Left lobe of liver (tissue), 2 donors: ENCODE measurements at regions not wholly inside any gene's neighbourhood (a gene's known extent, or its start where the extent isn't known, plus 50 kb on each side); places are given as distances from the start of the nearest gene placed in this dataset.
"Not testable (repeated sequence)": the region's sequence is repeated elsewhere in the genome, so short reads cannot be mapped to it uniquely, and the experiment has no call there.

ENCODE experiments used
- ATAC-seq: fragments of 200-7000 bp; cut with Tn5 transposase; one replicate; pipeline ENCODE4 v1.9.1; 2020; ENCODE audit warnings: mild to moderate bottlenecking, moderate library complexity
- DNase-seq: peaks from one replicate; pipeline ENCODE4 v3.0.0-alpha.2; 2020; ENCODE audit warnings: low spot score
- donor health status: DM: no; HTN: no; CAD: no; lungs with moderate emphysema.
- donor health status: DM: no; HTN: yes; CAD: no.

DNA sequence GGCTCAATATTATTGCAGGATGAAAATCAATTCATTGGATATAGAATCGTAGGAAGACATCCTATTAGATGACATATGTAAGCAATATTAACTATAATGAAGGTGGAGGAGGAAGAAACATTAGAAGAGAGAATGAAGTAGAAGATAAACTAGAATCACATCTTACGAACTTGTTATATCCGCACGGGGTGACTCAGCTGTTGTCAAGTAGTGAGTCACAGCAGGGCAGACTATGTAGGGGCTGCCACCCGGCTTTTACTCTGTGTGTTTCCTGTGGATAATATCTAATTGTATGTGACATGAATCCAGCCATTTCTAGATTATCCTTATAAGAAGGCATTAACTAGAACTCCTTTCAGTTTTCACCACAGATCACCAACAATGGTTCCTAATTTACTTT lies 520.2 kb downstream of the DOK5 start:
- ATAC-seq (no peak), DNase-seq (no peak)

DNA sequence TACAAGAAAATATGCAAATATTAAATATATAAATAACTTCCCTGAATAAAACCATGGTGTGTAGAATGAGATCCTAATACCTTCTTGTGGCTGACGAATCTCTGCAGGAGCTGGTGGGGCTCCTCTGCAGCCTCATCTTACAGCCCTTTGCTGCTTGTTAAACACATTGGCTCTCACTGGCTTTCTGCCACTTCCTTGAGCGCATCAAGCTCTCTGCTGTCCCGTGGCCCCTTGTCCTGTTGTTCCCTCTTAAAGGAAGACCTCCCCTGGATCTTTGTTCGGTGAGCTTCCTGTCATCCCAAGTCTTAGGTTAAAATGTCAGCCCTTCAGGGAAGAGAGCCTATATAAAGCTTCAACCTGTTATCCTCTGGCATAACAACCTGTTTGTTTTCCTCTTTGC lies 519.6 kb downstream of the DOK5 start:
- DNase-seq = no peak
- no peak for ATAC-seq

DNA sequence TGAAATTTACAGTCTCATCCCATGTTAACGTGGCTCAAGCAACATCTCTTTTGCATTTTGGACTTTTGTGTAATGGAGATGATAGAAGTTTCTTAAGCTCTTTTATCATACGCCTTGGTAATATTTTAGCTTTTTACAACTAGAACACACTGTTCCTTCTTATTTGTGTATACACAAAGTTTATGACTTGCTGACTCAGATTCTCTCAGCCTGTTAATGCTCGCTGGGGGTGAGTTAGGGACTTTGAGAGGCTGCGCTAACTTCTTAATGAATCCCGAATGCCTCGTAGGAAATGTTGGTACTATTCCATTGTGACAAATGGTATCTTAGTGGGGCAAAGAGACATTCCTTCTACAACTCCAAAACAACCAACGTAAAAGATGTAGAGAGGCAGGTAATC lies 509.7 kb downstream of the DOK5 start:
- ATAC-seq (no peak), DNase-seq (no peak)

DNA sequence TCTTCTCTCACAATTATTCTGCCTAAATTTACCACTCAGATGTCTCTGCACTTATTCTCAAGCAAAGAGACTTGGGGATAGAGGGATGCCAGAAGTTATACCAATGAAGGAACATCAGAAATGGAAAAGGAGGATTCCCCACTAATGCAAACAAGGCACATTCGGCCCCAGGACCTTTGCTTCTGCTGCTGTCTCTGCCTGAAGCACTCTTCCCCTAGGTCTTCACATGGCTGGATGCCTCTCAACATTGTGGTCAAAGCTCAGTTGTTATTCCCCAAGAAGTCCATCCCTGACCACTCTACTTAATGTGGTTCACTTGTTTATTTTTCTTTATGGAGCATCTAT lies 508.7 kb downstream of the DOK5 start:
- no peak for ATAC-seq
- DNase-seq = no peak

DNA sequence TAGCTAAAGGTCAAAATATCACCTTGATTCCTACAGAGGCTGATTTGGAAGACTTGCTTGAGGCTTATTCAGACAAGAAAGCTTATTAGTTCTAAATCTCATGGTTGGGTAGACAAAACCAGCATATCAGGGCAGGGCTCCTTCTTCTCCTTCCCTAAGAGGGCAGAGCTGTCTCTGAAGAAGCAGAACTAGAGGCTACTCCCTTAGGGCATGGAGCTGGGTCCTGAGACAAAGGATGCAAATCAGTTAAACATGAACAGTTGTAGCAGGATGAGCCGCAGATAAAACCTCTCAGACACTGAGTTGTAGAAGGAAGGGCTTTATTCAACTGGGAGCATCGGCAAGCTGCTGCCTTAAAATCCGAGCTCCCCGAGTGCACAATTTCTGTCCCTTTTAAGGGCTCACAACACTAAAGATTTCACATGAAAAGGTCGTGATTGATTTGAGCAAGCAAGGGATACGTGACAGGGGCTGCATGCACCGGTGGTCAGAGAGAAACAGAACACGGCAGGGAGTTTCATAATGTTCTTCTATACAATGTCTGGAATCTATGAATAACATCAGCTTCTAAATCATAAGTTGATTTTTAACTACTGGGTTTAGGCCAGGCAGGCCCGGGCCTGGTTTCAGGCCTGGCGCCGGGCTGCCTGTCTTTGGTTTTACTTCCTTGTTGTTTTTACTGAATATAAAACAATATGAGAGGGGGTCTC lies 508.2 kb downstream of the DOK5 start:
- not testable (repeated sequence) for DNase-seq, ATAC-seq

DNA sequence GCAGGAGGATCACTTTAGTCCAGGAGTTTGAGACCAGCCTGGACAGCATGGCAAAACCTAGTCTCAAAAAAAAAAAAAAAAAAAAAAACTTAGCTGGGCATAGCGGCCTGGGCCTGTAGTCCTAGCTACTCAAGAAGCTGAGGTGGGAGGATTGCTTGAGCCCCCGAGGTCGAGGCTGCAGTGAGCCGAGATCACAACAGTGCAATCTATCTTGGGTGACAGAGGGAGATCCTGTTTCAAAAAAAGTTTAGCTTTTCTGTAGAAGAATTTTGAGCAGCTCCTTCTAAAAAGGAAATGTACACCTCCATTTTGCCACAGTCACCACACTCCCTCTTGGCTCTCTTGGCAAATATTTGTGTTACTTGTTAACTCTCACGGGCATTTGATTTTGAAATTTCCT lies 505.8 kb downstream of the DOK5 start:
- ATAC-seq (no peak), DNase-seq (no peak)

DNA sequence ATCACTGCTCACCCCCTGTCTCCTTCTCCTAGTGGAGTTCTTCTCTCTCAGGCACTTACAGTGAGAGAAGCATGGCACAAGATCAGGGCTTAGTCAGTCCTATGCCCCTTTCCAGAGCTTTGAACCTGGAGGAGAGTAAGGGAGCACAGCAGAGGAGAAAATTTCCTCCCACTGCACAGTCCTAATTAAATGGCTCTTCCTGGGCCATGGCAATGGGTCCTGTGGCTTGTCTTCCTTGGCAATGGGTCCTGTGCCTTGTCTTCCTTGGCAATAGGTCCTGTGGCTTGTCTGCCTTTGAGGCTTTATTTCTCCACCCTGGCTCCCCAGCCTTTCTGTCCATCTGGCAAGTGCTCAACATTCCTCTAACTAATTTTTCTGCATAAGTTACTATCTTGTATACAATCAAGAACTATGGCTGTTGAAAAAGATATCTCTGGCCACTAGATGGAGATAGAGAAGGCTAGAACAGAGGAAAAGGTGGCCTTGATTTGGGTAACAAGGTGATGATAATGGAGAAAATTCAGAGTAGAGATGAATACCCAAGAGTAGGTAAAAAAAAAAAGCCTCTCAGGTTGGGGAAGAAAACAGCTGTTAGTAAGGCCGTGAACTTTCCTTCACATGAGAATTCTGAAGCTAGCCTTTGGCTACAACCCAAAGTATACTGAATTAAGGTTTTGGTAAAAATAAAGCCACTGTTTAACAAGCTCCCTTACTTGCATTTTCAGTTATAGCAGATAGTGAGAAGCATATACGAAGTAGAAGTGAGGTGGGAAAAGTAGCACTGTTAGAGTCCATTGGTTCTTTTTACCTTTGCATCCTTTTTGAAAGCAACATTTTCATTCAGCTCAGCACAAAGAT lies 504.9 kb downstream of the DOK5 start:
- DNase-seq (no peak), ATAC-seq (peak; percentile 77)

DNA sequence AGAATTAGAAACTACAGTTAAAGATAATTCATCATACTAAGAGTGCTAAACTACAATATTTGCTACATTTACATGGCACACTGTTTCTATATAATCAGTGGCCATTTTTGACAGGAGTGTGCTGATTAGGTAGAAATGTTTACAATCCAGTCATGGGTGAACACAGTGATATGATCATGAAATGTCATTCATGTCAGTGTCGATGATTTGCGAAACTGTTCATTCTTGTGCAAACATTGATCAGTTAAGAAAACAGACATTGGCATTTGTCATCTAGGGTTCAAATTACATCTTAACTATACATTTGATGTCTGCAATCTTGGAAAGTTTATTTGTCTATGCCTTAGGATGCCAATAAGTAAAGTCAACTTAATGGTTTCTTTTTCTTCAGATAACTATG lies 474.9 kb downstream of the DOK5 start:
- no peak for DNase-seq
- no peak for ATAC-seq

DNA sequence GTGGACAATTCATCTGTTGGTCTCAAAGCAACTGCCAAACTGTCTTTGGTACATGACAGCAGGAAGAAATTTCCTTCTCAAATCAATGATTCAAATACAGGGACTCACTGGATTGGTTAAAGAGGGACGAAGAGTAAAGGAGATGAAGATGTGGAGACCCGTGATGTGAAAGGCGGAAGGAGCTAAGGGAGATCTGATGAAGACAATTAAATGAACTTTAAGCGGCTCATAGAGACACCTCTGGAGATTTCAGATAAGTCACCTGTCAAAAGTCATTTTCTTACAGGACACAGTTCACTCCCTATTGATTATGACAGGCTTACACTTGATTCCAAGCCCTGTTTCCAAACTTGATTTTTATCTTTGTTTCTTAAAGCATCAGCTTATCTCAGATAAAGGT lies 466.3 kb downstream of the DOK5 start:
- DNase-seq (no peak), ATAC-seq (no peak)

DNA sequence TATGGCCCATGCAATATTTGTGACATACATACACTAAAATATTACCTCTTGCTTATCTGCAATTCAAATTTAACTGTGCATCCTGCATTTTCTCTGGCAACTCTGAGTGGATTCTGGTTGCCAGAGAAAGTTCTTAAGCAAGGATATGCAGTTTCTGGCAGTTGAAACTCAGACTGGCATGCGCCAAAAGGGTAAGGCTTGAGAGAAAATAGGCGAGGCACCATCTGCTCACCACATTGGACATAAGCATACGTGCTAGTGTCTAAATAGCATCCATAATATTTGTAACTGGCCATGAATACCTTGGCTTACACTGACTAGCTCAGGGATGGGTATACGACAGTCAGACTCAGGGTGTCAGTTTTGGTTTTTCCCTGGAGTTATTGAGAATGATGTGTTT lies 465.1 kb downstream of the DOK5 start:
- DNase-seq (no peak), ATAC-seq (no peak)

DNA sequence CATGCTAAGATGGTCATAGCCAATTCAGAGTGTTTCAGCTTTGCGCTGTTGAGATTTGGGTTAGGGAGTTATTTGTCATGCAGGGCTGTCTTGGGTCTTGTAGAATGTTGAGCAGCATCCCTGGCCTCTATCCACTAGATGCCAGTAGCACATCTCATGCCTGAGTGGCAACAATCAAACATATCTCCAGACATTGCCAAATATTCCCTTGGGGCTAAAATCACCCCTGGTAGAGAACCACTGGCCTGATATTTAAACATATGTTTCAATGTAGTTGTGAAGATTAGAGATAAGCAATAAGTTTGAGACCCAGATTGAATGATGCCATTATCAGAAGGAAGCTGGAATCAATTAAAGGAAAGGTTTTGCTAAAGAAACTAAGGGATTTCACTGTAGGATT lies 463.3 kb downstream of the DOK5 start:
- no peak for ATAC-seq

DNA sequence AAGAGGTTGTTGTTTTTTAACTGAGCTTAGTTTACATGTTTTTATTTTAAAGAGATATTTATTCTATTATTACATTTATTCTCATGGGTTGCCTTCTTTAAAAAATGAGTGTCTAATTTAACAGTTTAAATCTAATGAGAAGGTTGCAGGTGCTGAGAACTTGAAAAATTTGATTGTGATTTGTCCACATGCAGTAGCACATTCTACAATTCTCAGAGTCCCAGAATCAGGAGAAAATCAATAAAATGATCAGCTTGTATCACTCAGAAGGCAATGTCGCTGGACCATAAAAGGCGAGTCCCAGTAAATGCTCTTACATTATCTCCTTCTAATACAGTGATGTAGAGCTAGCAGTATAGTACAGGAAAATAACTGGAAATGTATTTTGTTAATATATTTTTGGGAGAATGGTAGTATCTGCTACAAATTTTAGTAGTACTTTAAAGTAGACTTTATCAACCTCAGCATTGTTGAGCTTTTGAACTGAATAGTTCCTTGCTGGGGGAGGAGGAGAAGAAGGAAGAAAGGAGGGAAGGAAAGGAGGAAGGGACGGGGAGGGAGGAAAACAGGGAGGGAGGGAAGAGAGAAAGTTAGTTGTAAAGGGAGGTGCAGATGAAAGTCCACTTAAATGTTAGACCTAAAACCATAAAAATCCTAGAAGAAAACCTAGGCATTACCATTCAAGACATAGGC lies 458.0 kb downstream of the DOK5 start:
- no peak for ATAC-seq
- no peak for DNase-seq

More for the DNA sequence above, 463.3 kb downstream of the DOK5 start:
- DNase-seq = no peak

DNA sequence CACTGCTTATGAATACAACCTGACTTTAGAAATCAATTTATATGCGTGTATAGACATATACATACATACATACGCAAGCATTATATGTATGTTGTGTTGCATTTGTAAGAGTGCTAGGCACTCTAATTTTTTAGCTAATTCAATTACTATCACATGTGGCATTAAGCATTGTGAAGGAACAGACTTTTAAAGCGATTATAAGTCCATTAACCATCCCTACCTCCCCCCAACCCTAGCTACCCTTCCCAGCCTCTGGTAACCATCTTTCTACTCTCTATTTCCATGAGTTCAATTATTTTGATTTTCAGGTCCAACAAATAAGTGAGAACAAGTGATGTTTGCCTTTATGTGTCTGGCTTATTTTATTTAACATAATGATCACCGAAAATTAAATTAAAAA lies 453.8 kb downstream of the DOK5 start:
- no peak for DNase-seq
- ATAC-seq = no peak

DNA sequence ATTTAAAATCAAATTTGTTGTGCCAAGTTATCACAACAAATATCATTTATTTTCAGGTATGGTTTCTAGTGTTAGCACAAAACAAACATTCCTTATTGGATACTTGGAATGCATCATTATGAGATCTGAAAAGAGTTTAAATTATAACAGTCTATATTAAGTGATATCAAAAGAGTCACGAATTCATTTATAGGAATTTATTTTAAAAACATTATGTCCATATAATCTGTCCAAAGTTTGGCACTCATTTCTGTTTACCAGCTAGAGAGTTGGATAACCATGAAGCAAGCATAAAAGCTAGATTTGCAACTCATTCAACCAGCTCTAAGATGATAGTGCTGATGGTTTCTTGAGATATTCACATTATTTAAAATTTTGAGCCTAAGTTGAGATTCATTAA lies 453.2 kb downstream of the DOK5 start:
- ATAC-seq (no peak), DNase-seq (no peak)

DNA sequence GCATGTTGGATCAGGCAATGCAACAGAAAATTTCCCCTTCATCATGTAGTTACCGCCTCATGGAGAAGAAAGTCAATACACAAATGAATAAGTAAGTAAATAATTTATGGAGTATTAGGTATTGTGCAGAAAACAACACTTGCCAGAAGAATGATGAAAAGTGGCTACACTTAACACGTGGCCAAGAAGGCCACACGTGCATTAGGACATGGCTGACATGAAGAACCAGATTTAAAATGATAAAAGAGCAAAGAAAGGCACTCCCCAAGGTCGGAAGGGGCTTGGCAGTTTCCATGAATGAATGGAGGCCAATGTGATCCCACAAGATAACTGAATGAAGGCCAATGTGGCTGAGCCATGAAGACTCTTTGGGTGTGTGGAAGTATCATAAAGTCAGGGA lies 447.2 kb downstream of the DOK5 start:
- no peak for DNase-seq
- no peak for ATAC-seq

DNA sequence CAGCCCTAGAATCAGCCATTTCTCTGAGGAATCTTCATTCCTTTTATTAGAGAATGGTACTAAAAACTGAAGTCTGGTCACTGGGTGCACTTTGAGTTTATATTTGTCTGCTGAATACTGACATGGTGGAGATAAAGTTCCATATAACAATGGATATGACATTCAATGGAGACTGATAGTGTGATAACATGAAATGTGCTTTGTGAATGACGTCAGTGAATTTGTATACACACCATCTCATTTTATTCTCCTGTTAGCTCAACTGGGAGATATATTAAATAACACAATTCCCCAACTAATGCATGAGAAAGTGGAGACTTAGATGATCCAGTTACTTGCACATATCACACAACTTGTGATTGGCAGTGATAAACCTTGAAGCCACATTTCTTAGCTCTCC lies 446.7 kb downstream of the DOK5 start:
- ATAC-seq (no peak), DNase-seq (no peak)

DNA sequence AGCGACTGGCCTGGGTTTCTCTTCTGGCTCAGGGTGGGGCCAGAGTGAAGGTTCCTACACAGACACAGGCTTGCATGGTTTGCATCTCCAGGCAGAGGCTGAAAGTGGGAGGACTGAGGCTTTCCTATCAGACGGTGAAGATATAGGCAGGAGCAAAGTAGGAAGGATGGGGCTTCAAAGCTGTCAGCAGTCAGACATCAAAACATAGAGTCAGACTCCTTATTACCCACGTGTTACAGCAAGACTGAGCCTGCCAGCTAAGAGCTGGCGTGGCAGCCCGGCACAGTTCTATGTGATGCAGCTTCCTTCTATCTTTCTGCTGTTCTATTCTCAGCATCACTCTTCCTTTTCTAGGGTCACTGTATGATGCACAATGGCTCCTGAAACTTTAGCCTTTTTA lies 445.1 kb downstream of the DOK5 start:
- DNase-seq (no peak), ATAC-seq (no peak)

DNA sequence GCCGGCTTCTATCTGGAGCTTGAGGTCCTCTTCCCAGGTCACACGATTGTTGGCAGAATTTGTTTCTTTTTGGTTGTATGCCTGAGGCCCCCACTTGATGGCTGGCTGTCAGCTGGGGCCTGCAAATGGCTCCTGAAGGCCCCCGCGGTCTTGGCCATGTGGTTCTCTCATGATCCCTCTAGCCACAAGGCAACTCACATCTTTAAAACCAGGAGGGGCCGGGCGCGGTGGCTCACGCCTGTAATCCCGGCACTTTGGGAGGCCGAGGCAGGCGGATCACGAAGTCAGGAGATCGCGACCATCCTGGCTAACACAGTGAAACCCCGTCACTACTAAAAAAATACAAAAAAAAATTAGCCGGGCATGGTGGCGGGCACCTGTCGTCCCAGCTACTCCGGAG lies 443.6 kb downstream of the DOK5 start:
- ATAC-seq, DNase-seq: not testable (repeated sequence)

DNA sequence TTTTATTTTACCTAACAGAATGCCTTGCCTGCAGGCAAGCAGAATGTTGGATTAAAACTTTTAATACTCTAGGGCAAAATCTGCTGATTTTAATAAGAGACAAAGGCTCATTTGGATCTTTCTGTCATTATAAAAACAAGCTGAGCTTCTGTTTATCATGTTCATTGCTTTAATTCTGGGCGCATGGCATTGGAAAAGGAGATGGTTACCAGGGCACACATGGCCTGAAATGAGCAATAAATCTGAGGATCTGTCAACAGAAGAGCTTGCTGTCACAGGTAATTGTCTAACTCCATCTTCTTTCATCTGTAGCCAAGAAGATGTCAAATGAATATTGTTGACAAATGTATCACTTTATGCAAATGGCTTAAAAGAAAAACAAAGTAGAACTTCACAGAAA lies 439.6 kb downstream of the DOK5 start:
- DNase-seq = no peak
- ATAC-seq = no peak

DNA sequence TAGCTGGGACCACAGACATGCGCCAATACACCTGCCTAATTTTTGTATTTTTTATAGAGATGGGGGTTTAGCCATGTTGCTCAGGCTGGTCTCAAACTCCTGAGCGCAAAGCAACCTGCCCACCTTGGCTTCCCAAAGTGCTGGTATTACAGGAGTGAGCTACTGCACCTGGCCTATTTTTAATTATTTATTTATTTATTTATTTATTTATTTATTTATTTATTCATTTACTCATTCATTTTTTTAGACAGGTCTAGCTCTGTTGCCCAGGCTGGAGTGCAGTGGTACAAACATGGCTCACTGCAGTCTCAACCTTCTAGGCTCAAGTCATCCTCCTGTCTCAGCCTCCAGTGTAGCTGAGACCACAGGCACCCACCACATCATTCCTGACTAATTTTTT lies 434.3 kb downstream of the DOK5 start:
- DNase-seq (no peak), ATAC-seq (no peak)

DNA sequence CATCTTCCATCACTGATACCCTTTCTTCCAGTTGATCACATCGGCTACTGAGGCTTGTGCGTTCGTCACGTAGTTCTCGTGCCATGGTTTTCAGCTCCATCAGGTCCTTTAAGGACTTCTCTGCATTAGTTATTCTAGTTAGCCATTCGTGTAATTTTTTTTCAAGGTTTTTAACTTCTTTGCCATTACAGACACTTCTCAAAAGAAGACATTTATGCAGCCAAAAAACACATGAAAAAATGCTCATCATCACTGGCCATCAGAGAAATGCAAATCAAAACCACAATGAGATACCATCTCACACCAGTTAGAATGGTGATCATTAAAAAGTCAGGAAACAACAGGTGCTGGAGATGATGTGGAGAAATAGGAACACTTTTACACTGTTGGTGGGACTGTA lies 430.7 kb downstream of the DOK5 start:
- not testable (repeated sequence) for DNase-seq, ATAC-seq

DNA sequence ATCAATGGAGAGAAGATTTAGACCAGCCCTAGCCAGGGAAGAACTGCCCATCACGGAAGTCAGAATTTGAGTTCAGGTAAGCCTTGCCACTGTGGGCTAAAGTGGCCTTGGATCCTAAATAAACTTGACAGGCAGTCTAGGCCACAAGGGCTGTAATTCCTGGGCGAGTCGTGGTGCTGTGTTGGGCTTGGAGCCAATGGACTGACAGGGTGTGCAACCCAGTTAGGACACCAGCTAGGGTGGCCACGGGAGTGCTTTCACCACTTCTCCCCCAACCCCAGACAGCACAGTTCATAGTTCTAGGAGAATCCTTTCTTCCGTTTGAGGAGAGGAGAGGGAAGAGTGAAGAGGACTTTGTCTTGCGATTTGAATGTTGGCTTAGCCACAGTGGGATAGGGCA lies 422.4 kb downstream of the DOK5 start:
- no peak for DNase-seq
- no peak for ATAC-seq
